Esophagus muscularis mucosa (tissue), 4 donors: ENCODE measurements at regions not wholly inside any gene's neighbourhood (a gene's known extent, or its start where the extent isn't known, plus 50 kb on each side); places are given as distances from the start of the nearest gene placed in this dataset.
A peak's percentile ranks its signal among the peaks of the same experiment; 100 is the strongest.

Source experiments
- DNase-seq: peaks from one replicate; pipeline ENCODE4 v3.0.0-alpha.2; 2017; ENCODE audit errors: extremely low spot score
- H3K27ac ChIP-seq, 4 donors: fragments of 200-600 bp; sonication (generic); replicated peaks in 1 of 4; 1 replicate in 3 of 4; 2 replicates in 1 of 4; pipeline ENCODE4 v1.5.1; 2016 to 2019; ENCODE audit warnings: mild to moderate bottlenecking in 1 of 4
- H3K27me3 ChIP-seq, 4 donors: fragments of 200-600 bp; sonication (generic); one replicate each; pipeline versions ENCODE4 v1.5.1 to v1.6.0; 2016 to 2019
- H3K36me3 ChIP-seq, 4 donors: fragments of 200-600 bp; sonication (generic); one replicate each; pipeline ENCODE4 v1.5.1; 2016 to 2019
- H3K4me1 ChIP-seq, 4 donors: fragments of 200-600 bp; sonication (generic); one replicate each; pipeline ENCODE4 v1.5.1; 2016 to 2019
- H3K4me3 ChIP-seq, 4 donors: fragments of 200-600 bp; sonication (generic); 1 replicate in 2 of 4; 2 replicates in 2 of 4; pipeline ENCODE4 v1.5.1; 2016 to 2019; ENCODE audit warnings: mild to moderate bottlenecking in 4 of 4, moderate library complexity in 1 of 4
- H3K9me3 ChIP-seq, 4 donors: fragments of 200-600 bp; sonication (generic); 1 replicate in 3 of 4; 2 replicates in 1 of 4; pipeline ENCODE4 v1.5.1; 2016 to 2019
- CTCF ChIP-seq, 3 experiments: fragments of 200-600 bp in 2 of 3; fragments of 450-650 bp in 1 of 3; sonication (generic) in 2 of 3; IDR thresholded peaks; one replicate each; pipeline ENCODE4 v1.5.1; 2017 to 2019; ENCODE audit warnings: antibody characterized with exemption in 3 of 3, mild to moderate bottlenecking in 2 of 3, moderate library complexity in 1 of 3
- EP300 ChIP-seq: sonication (generic); formaldehyde crosslinking; IDR thresholded peaks from one replicate; pipeline ENCODE4 v1.6.1; 2017; ENCODE audit warnings: antibody characterized with exemption
- POLR2A ChIP-seq: fragments of 450-650 bp; IDR thresholded peaks from one replicate; pipeline ENCODE4 v1.6.1; 2017; ENCODE audit warnings: antibody characterized with exemption, moderate library complexity, mild to moderate bottlenecking, low read depth
- POLR2AphosphoS5 ChIP-seq, 2 donors: sonication (generic); formaldehyde crosslinking; IDR thresholded peaks; one replicate each; pipeline ENCODE4 v1.6.1; 2017; ENCODE audit warnings: antibody characterized with exemption in 2 of 2
- WGBS: methylation state at CpG from one replicate; pipeline ENCODE4 v1.1.5; 2018; 5-methylcytosine and 5-hydroxymethylcytosine counted together
- intact Hi-C: fragments of 100-400 bp; cut with DNase I; formaldehyde crosslinking; loops from one replicate; pipeline ENCODE4 v1.15.1; 2023

DNA sequence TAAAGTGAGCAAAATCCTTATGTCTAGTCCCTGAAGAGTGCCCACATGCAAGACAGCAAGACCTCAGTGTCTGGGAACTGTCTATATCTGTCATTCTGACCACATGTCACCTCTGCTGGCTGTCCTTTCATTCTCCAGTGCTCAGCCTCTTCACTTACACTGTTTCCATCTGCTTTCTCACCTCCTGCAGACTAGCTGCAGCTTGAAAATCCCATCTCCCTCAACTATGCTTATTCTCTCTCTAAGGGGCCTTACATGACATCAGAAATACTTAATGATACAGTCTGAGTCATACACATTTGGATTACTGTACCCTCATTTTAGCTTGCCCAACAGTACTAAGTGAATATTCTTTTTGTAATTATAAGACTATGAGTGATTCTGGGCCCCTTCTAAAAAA, 587.8 kb downstream of the EPM2A start:
- H3K36me3 ChIP-seq: no peaks in the 10 kb centered on the region
- H3K4me1 ChIP-seq: peaks cover 0 to 30% (median 13%) of the 10 kb centered on the region in 4 donors
- DNase-seq: no peak
- intact Hi-C loops: no loop called here
- H3K27ac ChIP-seq: no peak overlapping the region
- H3K27me3 ChIP-seq: no peaks in the 10 kb centered on the region
- H3K4me3 ChIP-seq: no peak overlapping the region
- TF ChIP-seq POLR2A: no peak
- TF ChIP-seq EP300: no peak
- TF ChIP-seq POLR2AphosphoS5 (IDR thresholded peaks at IDR 0.05): no peak
- no peaks in the 10 kb centered on the region for H3K9me3 ChIP-seq

DNA sequence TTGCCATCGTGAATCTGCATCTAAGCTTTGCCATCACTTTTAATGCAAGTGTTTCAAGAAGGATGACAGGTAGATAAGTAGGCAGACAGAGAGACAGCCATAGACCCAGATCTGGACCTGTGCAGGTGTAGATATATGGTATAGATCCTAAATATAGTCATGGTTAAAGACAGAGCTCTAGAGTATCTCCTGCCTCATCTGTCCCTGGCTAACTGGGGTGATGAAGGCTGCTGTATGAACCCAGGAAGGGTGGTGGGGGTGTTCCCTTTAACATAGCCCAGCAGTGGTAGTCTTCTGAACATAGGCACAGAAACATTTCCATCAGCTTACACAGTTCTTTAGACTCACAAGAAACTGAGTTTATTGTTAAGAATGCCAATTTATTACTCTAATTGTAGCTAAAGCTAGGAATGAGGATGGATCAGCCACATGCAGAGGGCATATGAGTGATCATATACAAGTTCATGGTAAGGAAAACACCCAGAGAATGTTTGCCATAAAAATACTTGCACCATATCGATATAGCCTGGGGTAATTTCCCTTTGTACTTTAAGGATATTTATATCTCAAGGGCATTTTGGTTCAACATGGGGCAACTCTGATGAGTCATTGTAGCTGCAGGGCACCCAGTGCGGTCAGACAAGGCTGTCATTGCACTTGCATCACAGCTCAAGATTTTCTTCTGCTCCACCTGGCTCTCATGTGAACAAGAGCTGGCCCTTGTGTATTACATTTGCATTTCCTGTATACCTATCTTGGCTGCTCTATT, 587.2 kb downstream of the EPM2A start:
- no peaks in the 10 kb centered on the region for H3K27me3 ChIP-seq
- H3K4me3 ChIP-seq: no peak overlapping the region
- WGBS: 52% methylated on average over 3 of the region's 3 CpGs
- intact Hi-C loops: no loop called here
- no peak overlapping the region for H3K27ac ChIP-seq
- DNase-seq: no peak
- no peaks in the 10 kb centered on the region for H3K36me3 ChIP-seq
- no peaks in the 10 kb centered on the region for H3K9me3 ChIP-seq
- H3K4me1 ChIP-seq: peaks cover 0 to 30% (median 13%) of the 10 kb centered on the region in 4 donors
- TF ChIP-seq CTCF (IDR thresholded peaks at IDR 0.05): no peak
- peak in 1 of 2 donors; percentile 6 for TF ChIP-seq POLR2AphosphoS5 (IDR thresholded peaks at IDR 0.05)

DNA sequence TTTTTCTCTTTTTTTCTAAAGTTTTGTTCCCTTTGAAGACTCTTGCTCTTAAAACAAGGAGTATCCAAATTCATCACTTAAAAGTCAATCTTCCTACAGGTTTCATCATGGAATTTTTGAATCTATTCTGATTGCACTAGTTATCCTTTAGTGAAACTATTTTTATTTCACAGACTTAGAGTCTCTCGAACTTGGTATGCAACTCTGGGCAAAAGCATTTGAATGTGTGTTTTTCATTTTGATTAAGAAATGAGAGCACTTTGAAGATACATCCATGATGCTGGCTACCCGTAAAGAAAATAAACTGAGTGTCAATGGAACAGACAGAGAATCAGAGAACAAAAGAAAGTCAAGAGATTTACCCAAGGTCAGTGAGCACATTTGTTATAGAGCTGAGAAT, 586.5 kb downstream of the EPM2A start:
- no peaks in the 10 kb centered on the region for H3K27me3 ChIP-seq
- no peak overlapping the region for H3K27ac ChIP-seq
- DNase-seq: no peak
- WGBS: 19% methylated on average over 2 of the region's 2 CpGs
- H3K9me3 ChIP-seq: no peaks in the 10 kb centered on the region
- no peaks in the 10 kb centered on the region for H3K36me3 ChIP-seq
- no peak overlapping the region for H3K4me3 ChIP-seq
- intact Hi-C loops: no loop called here
- H3K4me1 ChIP-seq: peaks cover 0 to 30% (median 13%) of the 10 kb centered on the region in 4 donors
- no peak for TF ChIP-seq CTCF (IDR thresholded peaks at IDR 0.05)
- TF ChIP-seq POLR2A: no peak
- TF ChIP-seq POLR2AphosphoS5 (IDR thresholded peaks at IDR 0.05): no peak
- TF ChIP-seq EP300: no peak

- no peak for DNase-seq
- H3K4me3 ChIP-seq: no peak overlapping the region
- 75% methylated on average over 3 of the region's 3 CpGs for WGBS
- H3K27me3 ChIP-seq: no peaks in the 10 kb centered on the region
- intact Hi-C loops: no loop called here
- no peak for TF ChIP-seq CTCF (IDR thresholded peaks at IDR 0.05)
- TF ChIP-seq EP300: no peak
- no peak for TF ChIP-seq POLR2AphosphoS5 (IDR thresholded peaks at IDR 0.05)
- TF ChIP-seq POLR2A: no peak
- no peaks in the 10 kb centered on the region for H3K9me3 ChIP-seq
- no peak overlapping the region for H3K27ac ChIP-seq
- no peaks in the 10 kb centered on the region for H3K36me3 ChIP-seq
- peaks cover 0 to 30% (median 13%) of the 10 kb centered on the region in 4 donors for H3K4me1 ChIP-seq
Observed at GRCh38 chr6:145151624-145152023, 583.7 kb downstream of the EPM2A start.

DNA sequence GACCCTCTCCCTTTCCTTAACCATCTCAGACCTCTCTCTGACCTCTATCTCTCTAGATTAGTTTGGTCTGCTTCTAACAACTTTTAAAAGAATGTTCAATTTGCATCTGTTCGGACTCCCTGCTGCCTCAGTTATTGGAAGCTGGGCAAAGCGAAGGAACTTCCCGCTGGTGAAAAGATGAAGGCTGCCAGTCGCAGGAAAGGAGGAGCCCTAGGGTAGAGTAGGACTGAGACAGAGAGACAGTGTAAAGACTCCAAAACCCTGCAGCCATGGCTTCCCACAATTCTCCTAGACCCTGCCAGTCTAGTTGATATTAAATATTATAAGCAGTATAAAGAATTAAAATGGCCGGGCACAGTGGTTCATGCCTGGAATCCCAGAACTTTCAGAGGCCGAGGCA, 581.8 kb downstream of the EPM2A start:
- no peak for DNase-seq
- Histone ChIP-seq H3K9me3 (peaks cover 0 to 6% (median 4%) of the 10 kb centered on the region in 4 donors), H3K4me3 (no peak overlapping the region), H3K27ac (no peak overlapping the region), H3K27me3 (no peaks in the 10 kb centered on the region), H3K4me1 (peaks cover 0 to 22% (median 10%) of the 10 kb centered on the region in 4 donors), H3K36me3 (no peaks in the 10 kb centered on the region)
- intact Hi-C loops: no loop called here
- TF ChIP-seq EP300 (no peak), CTCF (IDR thresholded peaks at IDR 0.05) (no peak), POLR2A (no peak), POLR2AphosphoS5 (IDR thresholded peaks at IDR 0.05) (no peak)
- 93% methylated on average over 6 of the region's 6 CpGs for WGBS
